Stimulated activated CD4-positive, alpha-beta T cell treated with anti-CD3 and anti-CD28 coated beads, Interleukin-4, amount 100 ng/mL, for 48 hours (primary cell): ENCODE measurements at regions not wholly inside any gene's neighbourhood (a gene's known extent, or its start where the extent isn't known, plus 50 kb on each side); places are given as distances from the start of the nearest gene placed in this dataset.

Experiments
- DNase-seq, 2 donors: peaks; one replicate each; pipeline ENCODE4 v3.0.0-alpha.2; 2020; ENCODE audit warnings: low read depth in 2 of 2

- no peak for DNase-seq
These were observed 190.4 kb upstream of the FOXN3 start for GRCh38 chr14:89607453-89607852.

GRCh38 chr14:89603938-89604480 is 187.0 kb upstream of the FOXN3 start:
- no peak for DNase-seq

DNA sequence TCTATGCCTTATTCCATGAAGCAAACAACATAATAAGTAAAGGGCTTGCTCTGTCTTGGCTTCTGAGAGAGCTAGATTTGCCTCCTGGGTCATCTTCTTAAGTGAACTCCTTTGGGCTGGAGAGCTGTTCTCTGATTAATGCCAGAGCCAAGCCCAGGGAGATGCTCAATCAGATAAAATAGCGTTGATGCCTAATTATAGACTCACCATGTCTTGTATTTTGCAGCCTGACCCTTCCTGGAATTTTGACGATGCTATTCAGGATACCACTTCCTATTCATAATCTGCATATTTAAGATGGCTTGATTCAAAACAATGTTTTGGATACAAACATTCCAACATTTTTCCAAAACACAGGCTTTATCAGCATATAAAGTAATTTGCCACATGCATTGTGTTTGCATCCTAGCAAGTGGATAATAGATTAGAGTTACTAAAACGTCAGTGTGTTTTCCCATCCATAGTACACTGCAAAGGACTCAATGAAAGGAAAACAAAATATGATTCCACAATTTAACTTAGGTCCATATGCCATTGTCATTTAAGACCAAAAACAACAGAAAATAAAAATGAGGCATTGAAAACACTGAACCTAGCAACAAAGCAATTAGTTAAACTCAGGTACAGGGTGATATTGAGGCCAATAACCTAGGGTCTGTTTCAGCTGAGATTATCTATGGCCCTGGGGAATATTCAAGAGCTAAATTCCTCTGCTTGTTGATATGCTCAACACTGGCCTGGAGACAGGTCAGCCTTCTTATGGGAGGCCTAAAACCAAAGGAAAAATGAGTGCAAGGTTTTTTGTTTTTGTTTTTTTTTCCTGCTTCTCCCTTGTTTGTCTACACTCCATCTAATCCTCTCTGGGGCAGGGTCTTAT is 184.2 kb upstream of the FOXN3 start:
- no peak for DNase-seq

GRCh38 chr14:89600029-89600428 is 183.0 kb upstream of the FOXN3 start:
- no peak for DNase-seq

DNA sequence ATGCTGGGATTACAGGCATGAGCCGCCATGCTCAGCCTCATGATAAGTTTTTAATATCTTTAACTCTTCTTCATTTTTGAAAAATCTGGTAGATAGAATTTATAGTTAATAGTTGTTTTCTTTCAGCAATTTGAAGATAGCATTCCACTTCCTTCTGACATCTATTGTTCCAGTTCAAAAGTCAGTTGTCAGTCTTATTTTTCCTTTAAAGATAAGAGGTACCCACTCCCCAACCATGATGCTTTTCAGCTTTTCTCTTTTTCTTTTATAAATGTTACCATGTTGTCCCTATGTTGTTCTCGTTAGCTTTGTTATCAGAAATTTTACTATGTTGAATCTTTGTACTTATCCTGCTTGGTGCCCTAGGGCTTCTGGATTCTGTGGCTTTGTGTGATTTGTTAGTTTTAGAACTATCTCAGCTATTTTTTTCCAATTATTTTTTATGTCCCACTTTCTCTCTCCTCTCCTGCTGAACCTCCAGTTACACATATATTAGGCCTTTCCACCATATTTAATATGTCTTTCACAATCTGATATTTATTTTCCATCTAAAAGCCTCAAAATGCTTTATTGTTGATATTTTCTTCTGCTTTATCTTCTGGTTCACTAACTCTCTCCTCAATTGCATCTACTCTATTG is 181.6 kb upstream of the FOXN3 start:
- DNase-seq, result no peak

GRCh38 chr14:89592961-89593360 is 175.9 kb upstream of the FOXN3 start:
- DNase-seq, result no peak

DNA sequence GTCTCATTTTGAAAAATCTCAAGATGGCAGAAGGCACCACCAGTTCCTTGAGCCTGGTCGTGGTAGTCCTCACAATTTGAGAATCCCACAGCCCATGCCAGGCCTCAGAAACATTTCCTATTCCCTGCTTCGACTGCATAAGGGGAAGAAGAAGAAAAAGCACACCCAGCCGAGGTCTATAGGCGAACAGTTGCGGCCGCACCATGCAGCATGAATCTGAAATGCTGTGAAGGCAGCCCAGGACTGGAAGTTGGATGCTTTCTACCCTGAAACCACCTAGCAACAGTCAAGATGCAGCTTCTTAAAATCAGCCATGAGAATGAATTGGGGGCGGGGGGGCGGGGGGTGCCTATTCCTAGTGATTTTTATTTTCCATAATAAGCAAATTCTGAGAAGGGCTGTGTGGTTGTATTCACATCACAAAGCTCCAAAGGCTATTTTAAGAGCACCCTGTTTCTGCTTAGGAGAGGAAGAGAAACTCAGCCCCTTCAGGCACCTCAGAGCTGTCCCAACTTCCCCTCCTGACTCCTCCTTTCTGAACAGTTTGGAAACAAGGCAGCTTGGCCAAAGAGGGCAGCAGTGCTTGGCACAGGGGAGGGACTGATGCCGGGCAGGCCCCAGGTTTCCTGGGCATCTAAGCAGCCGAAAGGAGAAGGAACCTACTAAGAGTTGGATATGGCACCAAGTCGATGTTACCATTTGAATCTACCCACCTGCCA is 172.5 kb upstream of the FOXN3 start:
- DNase-seq, result no peak

DNA sequence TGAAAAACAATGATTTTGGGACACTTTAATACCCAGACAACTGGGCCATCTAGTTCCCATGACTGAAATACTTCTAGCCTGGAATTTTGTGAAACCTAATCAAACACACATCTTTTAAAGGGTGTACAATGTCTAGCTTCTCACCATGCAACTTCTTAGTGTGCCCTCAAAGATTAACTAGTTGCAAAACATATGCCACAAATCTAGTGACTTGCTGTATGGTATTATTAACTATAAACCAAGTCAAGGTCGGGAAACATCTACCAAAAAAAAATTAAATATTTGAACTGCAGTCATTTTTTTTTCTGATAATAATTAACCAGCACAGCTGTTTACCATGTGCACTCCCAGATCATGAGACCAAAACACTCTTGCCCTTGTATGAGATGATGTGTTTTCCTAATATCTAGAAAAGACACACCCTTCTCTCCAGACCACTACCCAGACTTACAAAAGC is 171.8 kb upstream of the FOXN3 start:
- no peak for DNase-seq

DNA sequence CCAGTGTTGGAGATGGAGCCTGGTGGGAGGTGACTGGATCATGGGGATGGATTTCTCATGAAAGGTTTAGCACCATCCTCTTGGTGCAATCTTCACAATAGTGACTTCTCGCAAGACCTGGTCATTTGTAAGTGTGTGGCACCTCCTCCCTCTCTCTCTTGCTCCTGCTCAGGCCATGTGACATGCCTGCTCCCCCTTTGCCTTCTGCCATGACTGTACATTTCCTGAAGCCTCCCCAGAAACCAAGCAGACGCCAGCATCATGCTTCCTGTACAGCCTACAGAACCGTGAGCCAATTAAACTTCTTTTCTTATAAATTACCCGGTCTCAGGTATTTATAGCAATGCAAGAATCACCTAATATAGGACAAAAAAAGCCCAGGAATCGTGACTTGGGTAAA is 171.0 kb upstream of the FOXN3 start:
- DNase-seq, result no peak

- DNase-seq, result no peak
These were observed 170.0 kb upstream of the FOXN3 start for GRCh38 chr14:89587136-89587420.

- DNase-seq, result no peak
These were observed 169.5 kb upstream of the FOXN3 start for GRCh38 chr14:89586258-89587135.

GRCh38 chr14:89578156-89578555 is 161.1 kb upstream of the FOXN3 start:
- no peak for DNase-seq

DNA sequence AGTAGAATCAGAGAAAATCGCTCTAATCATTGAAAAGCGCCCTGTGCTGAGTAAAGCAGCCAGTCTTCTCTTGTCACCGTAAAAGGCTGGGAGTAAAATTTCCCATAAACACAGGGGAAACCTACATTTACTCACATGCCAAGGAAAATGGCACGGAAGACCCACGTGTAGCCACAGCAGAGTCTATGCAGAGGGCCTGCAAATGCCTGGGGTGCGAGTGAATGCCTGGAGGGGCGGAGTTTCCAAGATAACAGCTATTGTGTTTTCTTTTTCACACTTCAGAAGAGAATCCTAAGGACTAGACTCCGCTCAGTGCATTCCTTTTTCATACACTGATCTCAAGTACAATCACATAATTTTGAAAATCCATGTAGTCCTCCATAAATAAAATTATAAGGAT is 159.9 kb upstream of the FOXN3 start:
- no peak for DNase-seq

DNA sequence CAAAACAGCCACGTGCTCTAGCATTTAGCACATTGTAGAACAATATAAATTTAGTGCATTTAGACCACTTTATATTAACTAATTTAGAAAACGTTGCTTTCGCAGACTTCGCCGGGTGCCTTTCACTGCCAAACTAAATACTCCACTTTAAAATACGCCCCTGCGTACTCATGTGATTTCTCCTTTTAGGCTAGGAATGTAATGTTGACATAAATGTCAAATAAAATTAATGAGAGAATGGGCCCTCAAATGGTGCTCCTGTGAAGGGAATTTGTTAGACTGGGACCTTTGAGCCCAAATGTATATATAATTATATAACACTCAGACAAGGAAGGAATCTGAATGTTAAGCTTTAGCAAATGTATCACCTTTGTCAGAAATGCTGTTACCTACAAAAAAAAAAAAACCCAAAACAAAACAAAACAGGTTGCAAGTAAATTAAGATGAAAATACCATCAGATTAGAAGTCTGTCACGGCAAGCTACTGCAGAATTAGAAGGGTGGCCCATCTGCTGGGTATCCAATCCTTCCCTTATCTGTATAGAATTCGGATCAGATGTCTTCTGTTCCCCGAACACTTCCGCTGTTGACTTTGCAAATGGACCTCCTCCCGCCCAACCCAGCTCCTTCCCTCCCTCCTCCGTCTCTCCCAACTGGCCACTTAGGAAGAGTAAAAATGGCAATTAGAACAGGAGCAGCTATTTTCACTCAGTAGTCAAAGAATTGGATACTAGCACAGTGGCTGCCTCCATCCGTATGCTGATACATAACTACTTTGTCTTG is 159.3 kb upstream of the FOXN3 start:
- no peak for DNase-seq

DNA sequence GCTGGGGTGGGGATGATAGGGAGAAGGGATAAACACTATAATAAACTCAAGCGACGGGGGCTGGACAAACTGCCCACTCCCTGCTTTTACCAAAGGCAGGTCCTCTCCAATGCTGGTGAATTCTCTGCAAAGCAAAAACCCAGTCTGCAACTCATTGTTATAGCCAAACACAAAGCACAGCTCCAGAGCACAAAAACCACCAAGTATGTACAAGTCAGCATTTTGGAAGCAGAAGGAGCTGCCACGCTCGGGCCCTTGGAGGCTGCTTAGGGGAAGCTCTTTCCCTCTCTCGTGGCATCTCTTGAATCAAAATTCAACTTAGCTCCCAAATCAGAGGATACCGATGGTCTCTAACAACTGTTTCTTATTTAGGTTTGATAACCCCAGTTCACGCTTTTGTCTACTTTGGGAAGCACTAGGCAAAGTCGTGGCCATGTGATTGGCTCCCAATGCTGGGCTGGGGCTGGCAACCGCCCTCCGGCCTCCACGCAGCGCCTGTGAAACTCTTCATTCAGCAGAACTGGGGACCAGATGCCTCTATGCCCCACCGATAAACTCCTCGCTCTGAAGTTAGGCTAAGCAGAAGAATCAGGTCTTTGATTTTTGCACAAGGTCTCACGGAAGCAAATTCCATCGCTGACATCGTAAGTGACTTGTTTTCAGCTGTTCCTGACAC is 158.5 kb upstream of the FOXN3 start:
- no peak for DNase-seq

DNA sequence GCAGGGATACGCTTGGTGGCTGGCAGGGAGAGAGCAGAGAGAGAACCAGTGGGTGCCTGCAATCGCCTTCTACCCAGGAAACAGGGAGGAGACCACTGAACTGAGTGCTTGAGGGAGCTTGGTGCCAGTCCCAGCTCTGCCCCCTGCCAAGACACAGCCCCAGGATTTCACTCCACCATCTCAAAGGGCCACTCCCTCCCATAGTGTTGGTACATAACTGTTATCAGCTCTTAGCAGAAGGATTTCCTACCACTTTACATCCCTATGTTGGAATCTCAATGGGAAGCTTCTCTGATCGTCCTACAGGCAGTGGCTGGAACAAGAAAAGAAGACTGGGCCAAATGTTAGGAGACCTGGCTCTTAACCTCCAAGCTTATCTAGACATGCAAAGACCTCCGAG is 157.4 kb upstream of the FOXN3 start:
- no peak for DNase-seq

DNA sequence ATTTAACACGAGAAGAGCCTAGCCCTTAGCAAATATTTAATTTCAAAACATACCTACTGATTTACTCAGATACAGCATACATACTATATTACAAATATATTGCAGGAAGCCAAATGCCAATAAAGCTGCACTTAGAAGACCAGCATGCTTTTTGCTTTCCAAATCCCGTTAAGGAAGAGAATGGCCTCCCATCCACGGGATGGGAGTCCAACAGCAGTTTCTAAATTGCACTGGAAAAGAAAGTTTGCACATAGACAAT is 156.3 kb upstream of the FOXN3 start:
- no peak for DNase-seq

GRCh38 chr14:89572596-89573398 is 155.8 kb upstream of the FOXN3 start:
- DNase-seq, result no peak

- DNase-seq, result no peak
These were observed 154.5 kb upstream of the FOXN3 start for GRCh38 chr14:89571491-89571890.
